Caco-2 (cell line): ENCODE measurements at regions not wholly inside any gene's neighbourhood (a gene's known extent, or its start where the extent isn't known, plus 50 kb on each side); places are given as distances from the start of the nearest gene placed in this dataset.

Experiments used
- BruUV-seq: library from RNA; stranded (reverse); fragments of 400-500 nt; replicated peaks from 2 replicates; lab custom pipeline; 2021; lab: Mats Ljungman, UMichigan
- CTCF ChIA-PET: fragments of 300-600 bp; sonication (Branson Sonifier 250); formaldehyde crosslinking; loops from one replicate; lab custom pipeline; 2022; ENCODE audit warnings: antibody characterized with exemption; lab: Charles Lee
- POLR2A ChIA-PET: fragments of 300-600 bp; sonication (Branson Sonifier 250); formaldehyde crosslinking; loops from one replicate; lab custom pipeline; 2022; ENCODE audit warnings: antibody characterized with exemption; lab: Charles Lee
- DNase-seq, 2 experiments: peaks; one replicate each; pipeline versions ENCODE4 v3.0.0 to v3.0.0-alpha.2; 2020 to 2022
- H3K27me3 ChIP-seq: replicated peaks from 2 replicates; pipeline ENCODE4 v1.6.0; 2011; ENCODE audit warnings: low read length; ENCODE audit not compliant: control insufficient read depth, insufficient read depth
- H3K36me3 ChIP-seq: 2 replicates; pipeline ENCODE4 v1.5.1; 2011; ENCODE audit warnings: low read length; ENCODE audit not compliant: control insufficient read depth, insufficient read depth
- H3K4me1 ChIP-seq: fragments of 250-450 bp; sonication (Bioruptor Pico); 2 replicates; pipeline ENCODE4 v1.5.1; 2020; ENCODE audit warnings: mild to moderate bottlenecking
- H3K4me3 ChIP-seq: 2 replicates; pipeline ENCODE4 v1.5.1; 2011; ENCODE audit warnings: low read depth, mild to moderate bottlenecking, control low read depth, low read length
- H3K9me3 ChIP-seq: fragments of 250-450 bp; sonication (Bioruptor Pico); 2 replicates; pipeline ENCODE4 v1.5.1; 2020; ENCODE audit warnings: mild to moderate bottlenecking, moderate library complexity
- H3K27ac Mint-ChIP-seq: one replicate; pipeline ENCODE4 v1.8.0; 2022; ENCODE audit warnings: mixed read lengths; ENCODE audit not compliant: unreplicated experiment
- H3K27me3 Mint-ChIP-seq: one replicate; pipeline ENCODE4 v1.8.0; 2022; ENCODE audit warnings: mixed read lengths; ENCODE audit not compliant: insufficient read depth, unreplicated experiment
- H3K36me3 Mint-ChIP-seq: one replicate; pipeline ENCODE4 v1.8.0; 2022; ENCODE audit warnings: mild to moderate bottlenecking, mixed read lengths; ENCODE audit not compliant: insufficient read depth, unreplicated experiment
- H3K4me1 Mint-ChIP-seq: one replicate; pipeline ENCODE4 v1.8.0; 2022; ENCODE audit warnings: low read depth, mixed read lengths; ENCODE audit not compliant: unreplicated experiment
- H3K4me3 Mint-ChIP-seq: one replicate; pipeline ENCODE4 v1.8.0; 2022; ENCODE audit warnings: mild to moderate bottlenecking, moderate library complexity, mixed read lengths; ENCODE audit not compliant: unreplicated experiment
- H3K9me3 Mint-ChIP-seq: one replicate; pipeline ENCODE4 v1.8.0; 2022; ENCODE audit warnings: mixed read lengths; ENCODE audit not compliant: unreplicated experiment
- intact Hi-C: fragments of 100-400 bp; cut with micrococcal nuclease; formaldehyde crosslinking; loops from one replicate; pipeline ENCODE4 v1.10.0; 2022; ENCODE audit not compliant: unreplicated experiment
- TF ChIP-seq, protein P1 (sequence below), 2 experiments: fragments of 200-600 bp in 1 of 2; IDR thresholded peaks; 1 replicate in 1 of 2; 2 replicates in 1 of 2; pipeline versions ENCODE4 v1.5.1 to v1.8.0; 2011 to 2022; ENCODE audit warnings: antibody characterized with exemption in 1 of 2, control low read depth in 1 of 2, inconsistent platforms in 1 of 2, low read depth in 1 of 2, low read length in 1 of 2, mild to moderate bottlenecking in 1 of 2, moderate library complexity in 1 of 2; ENCODE audit not compliant: insufficient read depth in 1 of 2, severe bottlenecking in 1 of 2, unreplicated experiment in 1 of 2

DNA sequence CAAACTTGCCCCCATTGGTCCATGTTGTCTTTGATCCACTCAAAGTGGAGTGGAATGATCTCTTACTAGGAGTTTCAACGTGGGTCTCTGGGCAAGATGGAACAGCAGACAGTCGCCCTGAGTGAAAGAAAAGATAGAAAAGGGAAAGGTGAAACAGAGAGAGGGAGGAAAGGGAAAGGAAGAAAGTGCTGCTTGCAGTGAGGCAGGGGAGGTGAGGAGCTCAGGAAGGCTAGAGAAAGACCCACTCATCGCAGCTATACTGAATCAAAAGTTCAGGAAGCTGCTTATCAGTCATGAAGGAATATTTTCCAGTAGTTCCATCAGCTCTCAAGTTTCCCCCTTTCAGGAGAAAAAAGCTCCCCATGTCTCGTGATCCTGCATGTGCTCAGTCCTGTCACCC, 86.9 kb downstream of the ZNF467 start:
- no peak for DNase-seq
- ChIA-PET POLR2A (no interaction called here), CTCF (no interaction called here)
- peaks cover 6% of the 10 kb centered on the region for H3K36me3 Mint-ChIP-seq
- TF ChIP-seq, protein P1, sequence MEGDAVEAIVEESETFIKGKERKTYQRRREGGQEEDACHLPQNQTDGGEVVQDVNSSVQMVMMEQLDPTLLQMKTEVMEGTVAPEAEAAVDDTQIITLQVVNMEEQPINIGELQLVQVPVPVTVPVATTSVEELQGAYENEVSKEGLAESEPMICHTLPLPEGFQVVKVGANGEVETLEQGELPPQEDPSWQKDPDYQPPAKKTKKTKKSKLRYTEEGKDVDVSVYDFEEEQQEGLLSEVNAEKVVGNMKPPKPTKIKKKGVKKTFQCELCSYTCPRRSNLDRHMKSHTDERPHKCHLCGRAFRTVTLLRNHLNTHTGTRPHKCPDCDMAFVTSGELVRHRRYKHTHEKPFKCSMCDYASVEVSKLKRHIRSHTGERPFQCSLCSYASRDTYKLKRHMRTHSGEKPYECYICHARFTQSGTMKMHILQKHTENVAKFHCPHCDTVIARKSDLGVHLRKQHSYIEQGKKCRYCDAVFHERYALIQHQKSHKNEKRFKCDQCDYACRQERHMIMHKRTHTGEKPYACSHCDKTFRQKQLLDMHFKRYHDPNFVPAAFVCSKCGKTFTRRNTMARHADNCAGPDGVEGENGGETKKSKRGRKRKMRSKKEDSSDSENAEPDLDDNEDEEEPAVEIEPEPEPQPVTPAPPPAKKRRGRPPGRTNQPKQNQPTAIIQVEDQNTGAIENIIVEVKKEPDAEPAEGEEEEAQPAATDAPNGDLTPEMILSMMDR (IDR thresholded peaks at IDR 0.05; ENCODE audit: insufficient read depth in 1 of 2, low read depth in 1 of 2, low read length in 1 of 2, severe bottlenecking in 1 of 2, unreplicated experiment in 1 of 2) = no peak
- Histone ChIP-seq H3K36me3 (no peaks in the 10 kb centered on the region), H3K27me3 (no peaks in the 10 kb centered on the region), H3K9me3 (peaks cover 3% of the 10 kb centered on the region; the same call in 1 of the 2 replicates), H3K4me3 (no peak overlapping the region), H3K4me1 (no peaks in the 10 kb centered on the region)
- H3K4me1 Mint-ChIP-seq = no peaks in the 10 kb centered on the region
- no peaks in the 10 kb centered on the region for H3K9me3 Mint-ChIP-seq
- no TSS peak for BruUV-seq
- H3K27me3 Mint-ChIP-seq = peaks cover 6% of the 10 kb centered on the region
- no peak overlapping the region for H3K4me3 Mint-ChIP-seq
- intact Hi-C loops = no loop called here
- no peak overlapping the region for H3K27ac Mint-ChIP-seq

DNA sequence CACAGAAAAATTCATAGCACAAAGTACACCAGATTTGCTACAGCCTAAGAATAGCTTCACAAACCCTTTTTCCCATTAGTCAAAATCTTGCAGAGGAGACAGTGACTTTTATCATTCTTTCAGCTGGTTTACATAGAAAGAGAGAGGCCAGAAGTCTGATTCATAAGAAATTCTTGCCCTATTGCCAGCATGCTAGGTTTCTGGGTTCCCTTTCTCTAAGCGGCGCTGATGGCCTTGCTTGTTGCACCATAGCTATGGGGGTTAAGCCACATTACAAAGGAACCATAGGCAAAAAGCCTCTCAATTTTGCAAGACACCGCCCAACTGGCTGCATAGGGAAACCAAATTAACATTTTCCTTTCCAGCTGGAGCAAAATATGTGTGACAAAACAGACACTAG, 87.4 kb downstream of the ZNF467 start:
- BruUV-seq = no TSS peak
- peaks cover 6% of the 10 kb centered on the region for H3K27me3 Mint-ChIP-seq
- Histone ChIP-seq H3K36me3 (no peaks in the 10 kb centered on the region), H3K4me1 (no peaks in the 10 kb centered on the region), H3K9me3 (peaks cover 3% of the 10 kb centered on the region; the same call in 1 of the 2 replicates), H3K27me3 (no peaks in the 10 kb centered on the region), H3K4me3 (no peak overlapping the region)
- TF ChIP-seq, protein P1 (IDR thresholded peaks at IDR 0.05; ENCODE audit: insufficient read depth in 1 of 2, low read depth in 1 of 2, low read length in 1 of 2, severe bottlenecking in 1 of 2, unreplicated experiment in 1 of 2) = no peak
- no peaks in the 10 kb centered on the region for H3K4me1 Mint-ChIP-seq
- CTCF ChIA-PET = interaction anchor here (0.9 to 1.4 kb wide), 2 partner anchors 23 to 56 kb away, joined by 3 read pairs; no protein-coding TSS in a partner anchor
- H3K9me3 Mint-ChIP-seq = no peaks in the 10 kb centered on the region
- peaks cover 2% of the 10 kb centered on the region for H3K36me3 Mint-ChIP-seq
- H3K27ac Mint-ChIP-seq = no peak overlapping the region
- H3K4me3 Mint-ChIP-seq = no peak overlapping the region
- POLR2A ChIA-PET = no interaction called here
- DNase-seq = no peak
- intact Hi-C loops = no loop called here

DNA sequence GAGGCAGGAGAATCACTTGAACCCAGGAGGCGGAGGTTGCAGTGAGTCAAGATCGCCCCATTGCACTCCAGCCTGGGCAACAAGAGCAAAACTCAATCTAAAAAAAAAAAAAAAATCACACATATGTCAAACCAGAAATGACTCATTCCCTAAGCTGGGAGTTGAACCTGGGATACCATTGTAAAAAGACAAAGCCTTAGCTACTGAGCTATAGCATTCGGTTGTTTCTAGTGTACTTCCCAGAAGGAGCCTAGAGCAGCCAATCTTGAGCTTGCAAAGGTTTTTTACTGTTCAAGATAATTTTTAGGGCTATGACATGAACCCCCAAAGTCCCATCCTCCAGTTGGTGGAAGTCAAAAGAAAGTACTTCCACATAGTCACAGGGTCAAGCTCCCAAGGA, 87.9 kb downstream of the ZNF467 start:
- BruUV-seq = no TSS peak
- ChIA-PET CTCF (interaction anchor here (0.9 to 1.4 kb wide), 2 partner anchors 23 to 57 kb away, joined by 3 read pairs; no protein-coding TSS in a partner anchor), POLR2A (no interaction called here)
- no peaks in the 10 kb centered on the region for H3K27me3 ChIP-seq
- Mint-ChIP-seq H3K4me1 (no peaks in the 10 kb centered on the region), H3K4me3 (no peak overlapping the region), H3K27ac (no peak overlapping the region), H3K27me3 (peaks cover 12% of the 10 kb centered on the region), H3K36me3 (no peaks in the 10 kb centered on the region), H3K9me3 (no peaks in the 10 kb centered on the region)
- intact Hi-C loops = no loop called here
- no peak for DNase-seq
- H3K9me3 ChIP-seq = peaks cover 3% of the 10 kb centered on the region; the same call in 1 of the 2 replicates
- H3K4me3 ChIP-seq = no peak overlapping the region
- no peaks in the 10 kb centered on the region for H3K36me3 ChIP-seq
- TF ChIP-seq, protein P1 (IDR thresholded peaks at IDR 0.05; ENCODE audit: insufficient read depth in 1 of 2, low read depth in 1 of 2, low read length in 1 of 2, severe bottlenecking in 1 of 2, unreplicated experiment in 1 of 2) = no peak
- no peaks in the 10 kb centered on the region for H3K4me1 ChIP-seq
